COLO829 (cell line): ENCODE measurements at regions not wholly inside any gene's neighbourhood (a gene's known extent, or its start where the extent isn't known, plus 50 kb on each side); places are given as distances from the start of the nearest gene placed in this dataset.
A peak's percentile ranks its signal among the peaks of the same experiment; 100 is the strongest.

Source experiments
- DNase-seq: peaks from one replicate; pipeline ENCODE4 v3.0.0; 2012; ENCODE audit warnings: low spot score

GRCh38 chr11:111035746-111036145, 209.8 kb upstream of the POU2AF2 start:
- no peak for DNase-seq

DNA sequence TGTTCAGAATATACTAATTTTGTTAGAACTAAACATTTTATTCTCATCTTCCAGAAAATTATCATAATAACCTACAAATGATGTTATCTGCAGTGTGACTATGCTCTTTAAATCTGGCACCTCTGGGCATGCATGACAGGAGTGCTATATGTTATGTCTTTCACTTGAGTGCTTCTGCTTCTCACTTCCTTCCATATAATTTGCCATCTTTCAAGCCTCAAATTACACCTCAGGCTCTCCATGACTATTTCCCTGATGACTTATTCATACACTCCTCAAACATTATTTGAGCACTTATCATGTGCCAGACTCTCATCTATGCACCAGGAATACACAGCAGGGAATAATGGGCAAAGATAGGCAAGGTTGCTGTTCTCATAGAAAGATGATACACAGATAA, 219.3 kb upstream of the POU2AF2 start:
- DNase-seq, result no peak

DNA sequence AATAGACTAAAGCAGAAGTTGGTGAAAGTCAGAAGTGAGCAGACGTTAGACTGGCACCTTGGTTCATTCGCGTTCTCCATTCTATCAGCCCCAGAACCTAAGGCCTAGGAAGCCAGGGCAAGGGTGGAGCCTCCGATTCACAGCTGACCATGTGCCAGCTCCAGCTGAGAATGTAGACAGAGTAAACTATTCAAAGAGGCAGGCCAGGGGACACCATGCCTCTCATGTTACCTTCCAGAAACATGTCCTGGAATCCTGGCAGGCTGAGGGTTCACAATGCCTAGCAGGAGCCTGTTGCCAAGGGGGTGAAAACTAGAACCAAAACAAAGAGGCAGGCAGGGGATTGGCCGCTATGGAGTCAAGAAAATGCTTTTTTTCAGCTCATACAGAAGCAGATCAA, 224.4 kb upstream of the POU2AF2 start:
- no peak for DNase-seq

- DNase-seq, result no peak
Observed at GRCh38 chr11:111019871-111020670, 225.5 kb upstream of the POU2AF2 start.

DNA sequence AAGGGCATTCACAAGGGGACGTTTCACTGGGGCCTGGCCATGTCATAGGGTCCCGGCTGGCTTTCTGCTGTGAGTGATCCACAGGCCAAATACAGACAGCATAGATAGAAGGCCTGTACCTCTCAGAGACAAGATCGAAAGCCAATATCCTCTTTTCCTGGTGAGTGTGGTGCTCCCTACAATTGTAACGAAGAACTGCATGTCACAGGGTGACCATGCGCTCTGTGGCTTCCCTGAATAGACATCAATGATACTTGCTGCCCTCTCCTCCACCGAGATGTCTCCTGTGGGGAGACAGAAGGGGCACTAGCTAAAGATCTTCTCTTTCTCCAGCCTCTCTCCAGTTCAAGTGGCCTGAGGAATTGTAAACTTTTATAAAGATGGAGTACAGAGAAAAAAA, 226.1 kb upstream of the POU2AF2 start:
- no peak for DNase-seq

DNA sequence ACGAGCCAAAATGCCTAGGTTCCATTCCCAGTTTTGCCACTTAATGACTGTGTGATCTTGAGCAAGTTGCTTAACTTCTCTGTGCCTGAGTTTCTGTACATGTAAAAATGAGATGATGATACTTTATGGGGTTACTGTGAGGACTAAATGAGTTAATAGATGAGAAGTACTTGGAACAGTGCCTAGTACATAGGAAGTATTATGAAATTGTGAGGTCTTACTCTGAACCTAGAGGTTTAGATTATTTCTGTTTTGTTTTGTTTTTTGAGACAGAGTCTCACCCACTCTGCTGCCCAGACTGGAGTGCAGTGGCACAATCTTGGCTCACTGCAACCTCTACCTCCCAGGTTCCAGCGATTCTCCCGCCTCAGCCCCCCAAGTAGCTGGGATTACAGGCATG, 227.0 kb upstream of the POU2AF2 start:
- no peak for DNase-seq

DNA sequence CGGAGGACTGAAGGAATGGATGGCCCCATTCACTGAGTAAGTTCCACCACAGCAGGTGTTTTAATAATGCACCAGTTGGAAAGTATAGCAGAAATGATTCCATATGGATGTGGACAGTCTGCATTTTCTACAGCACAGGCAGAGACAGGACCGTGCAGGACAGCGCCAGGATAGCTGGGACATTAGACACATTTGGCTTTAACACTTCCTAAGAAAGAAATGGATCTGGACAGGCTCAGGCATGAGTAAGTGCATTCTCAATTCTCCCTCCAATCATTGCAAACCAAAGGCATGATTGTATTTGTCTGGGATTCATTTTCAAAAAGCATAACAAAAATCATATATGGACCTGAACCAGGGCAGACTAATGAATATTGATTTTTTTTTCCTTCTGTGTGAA, 233.0 kb upstream of the POU2AF2 start:
- DNase-seq, result no peak

DNA sequence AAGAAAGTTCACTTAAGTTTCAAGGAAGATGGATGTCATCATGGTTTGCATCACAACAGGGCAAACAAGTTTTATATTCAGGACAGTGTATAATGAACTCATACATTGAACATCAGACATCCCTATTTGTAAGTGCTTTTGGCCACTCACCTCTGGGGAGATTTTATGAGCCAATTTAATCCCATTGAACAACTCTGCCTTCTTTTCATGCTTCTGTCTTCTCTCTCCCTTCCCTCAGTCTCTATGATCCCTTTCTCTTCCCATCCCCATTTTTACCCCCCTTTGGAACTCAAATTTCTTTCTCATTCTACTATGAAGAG, 234.3 kb upstream of the POU2AF2 start:
- no peak for DNase-seq

- DNase-seq, result no peak
Observed at GRCh38 chr11:111010391-111011274, 234.9 kb upstream of the POU2AF2 start.

- no peak for DNase-seq
Observed at GRCh38 chr11:111006227-111006626, 239.3 kb upstream of the POU2AF2 start.

DNA sequence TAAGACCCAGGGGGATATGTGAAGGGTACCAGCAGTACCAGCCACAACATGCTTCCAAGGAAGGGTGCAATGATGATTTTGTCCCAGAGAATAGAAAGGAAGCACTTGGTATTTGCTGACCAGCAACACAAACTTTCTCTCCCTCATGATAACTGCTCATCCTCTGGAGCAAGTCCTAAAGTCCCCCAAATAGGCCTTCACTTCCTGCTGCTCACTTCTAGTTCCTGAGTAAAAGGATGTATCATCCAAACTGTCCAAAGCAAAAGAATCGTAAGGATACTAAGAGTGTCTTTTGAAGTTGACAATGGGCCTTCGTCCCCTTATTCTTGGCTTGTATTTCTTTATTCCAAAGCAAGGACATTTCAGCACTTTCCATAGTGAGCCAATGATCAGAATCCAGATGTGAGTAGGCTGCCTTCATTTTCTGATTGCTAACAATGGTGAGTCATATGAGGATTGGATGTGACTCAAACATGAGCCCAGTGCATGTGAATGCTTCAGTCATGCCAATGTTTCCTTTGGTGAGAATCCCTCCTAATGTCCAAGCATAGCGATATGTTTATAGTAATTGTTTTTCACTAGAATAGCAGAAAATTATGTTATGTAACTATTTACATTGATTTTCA, 243.4 kb upstream of the POU2AF2 start:
- DNase-seq, result peak; percentile 43

GRCh38 chr11:111001081-111001430, 244.5 kb upstream of the POU2AF2 start:
- DNase-seq, result no peak

DNA sequence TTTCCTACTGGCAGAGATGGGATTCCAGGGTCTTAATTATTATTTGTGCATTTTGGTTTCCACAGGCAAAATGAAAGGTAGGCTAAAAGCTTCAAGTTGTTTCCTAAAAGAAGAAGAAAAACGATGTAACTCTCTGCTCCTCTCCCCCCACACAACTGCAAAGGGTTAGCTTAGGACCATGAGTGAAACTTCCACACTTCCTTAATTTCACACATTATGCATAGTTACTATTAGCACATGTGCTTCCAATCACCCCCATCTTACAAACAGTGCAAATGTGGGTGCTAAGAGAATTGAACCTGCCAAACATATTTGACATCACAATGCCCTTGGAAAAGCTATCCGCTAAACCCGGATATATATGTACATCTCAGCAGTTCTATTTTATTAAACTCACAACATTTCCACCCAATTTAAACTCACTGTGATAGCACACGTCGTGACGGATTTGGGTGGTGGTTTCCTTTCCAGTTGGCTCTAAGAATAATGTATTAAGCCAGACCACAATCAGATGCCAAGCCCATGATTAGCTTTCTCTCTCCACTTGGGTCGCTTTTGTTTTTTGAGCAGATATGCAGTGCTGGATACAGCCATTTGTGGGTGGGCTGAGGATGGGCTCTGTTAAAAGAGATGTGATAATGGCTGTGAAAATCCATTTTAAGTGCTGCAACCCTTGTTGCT, 245.0 kb upstream of the POU2AF2 start:
- no peak for DNase-seq

GRCh38 chr11:110992481-110992880, 253.0 kb upstream of the POU2AF2 start:
- no peak for DNase-seq

GRCh38 chr11:110991661-110992355, 253.7 kb upstream of the POU2AF2 start:
- no peak for DNase-seq

DNA sequence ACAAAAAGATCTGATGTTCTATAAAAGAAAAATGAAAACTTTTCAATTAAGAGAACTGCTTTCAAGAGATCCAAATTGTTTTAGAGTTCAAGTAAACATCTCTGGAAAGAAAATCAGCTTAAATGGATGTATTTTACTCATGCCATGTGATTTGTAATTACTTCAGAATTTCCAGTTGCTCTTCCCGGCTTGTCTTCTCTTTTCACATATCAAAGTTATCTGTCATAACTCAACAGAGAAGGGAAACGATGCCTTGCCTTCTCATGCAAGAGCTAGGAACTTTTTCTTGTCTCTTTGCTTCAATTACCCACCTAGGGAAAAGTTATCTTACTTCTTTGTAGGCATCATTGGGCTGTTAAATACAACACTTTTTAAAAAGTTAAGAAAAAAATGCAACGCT, 255.2 kb upstream of the POU2AF2 start:
- no peak for DNase-seq

GRCh38 chr11:110989428-110990133, 255.9 kb upstream of the POU2AF2 start:
- no peak for DNase-seq

- DNase-seq, result no peak
Observed at GRCh38 chr11:110988671-110989070, 256.9 kb upstream of the POU2AF2 start.

- peak; percentile 56 for DNase-seq
Observed at GRCh38 chr11:110986016-110986415, 259.5 kb upstream of the POU2AF2 start.

DNA sequence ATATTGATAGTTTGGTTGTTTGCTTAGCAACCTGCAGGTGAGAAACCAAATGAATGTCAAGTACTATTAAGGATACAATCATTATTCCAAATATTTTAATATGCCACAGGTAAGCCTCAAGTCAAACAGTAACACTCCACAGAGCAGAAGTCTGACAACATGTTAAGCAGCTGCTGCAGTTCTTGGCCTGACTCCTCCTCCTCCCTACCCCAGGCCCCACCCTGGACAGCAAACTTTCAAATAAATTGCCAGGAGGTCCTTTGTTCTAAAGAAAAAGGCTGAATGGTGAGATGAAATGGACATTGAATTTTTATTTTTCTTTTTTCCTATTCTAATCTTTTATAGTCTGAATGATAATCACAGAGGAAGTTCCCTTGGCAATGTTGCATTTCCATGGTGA, 260.0 kb upstream of the POU2AF2 start:
- DNase-seq, result peak; percentile 8

- no peak for DNase-seq
Observed at GRCh38 chr11:110984693-110985092, 260.8 kb upstream of the POU2AF2 start.
